GM19324 (cell line): ENCODE measurements at regions not wholly inside any gene's neighbourhood (a gene's known extent, or its start where the extent isn't known, plus 50 kb on each side); places are given as distances from the start of the nearest gene placed in this dataset.
"Not testable (repeated sequence)": the region's sequence is repeated elsewhere in the genome, so short reads cannot be mapped to it uniquely, and the experiment has no call there.

ENCODE experiments used
- ATAC-seq: cut with Tn5 transposase; IDR thresholded peaks from one replicate; pipeline ENCODE4 v1.9.1; 2021; ENCODE audit warnings: mild to moderate bottlenecking, moderate library complexity; ENCODE audit not compliant: unreplicated experiment, low FRiP score

GRCh38 chr11:23789938-23790371 lies 706.9 kb upstream of the LUZP2 start:
- no peak for ATAC-seq

DNA sequence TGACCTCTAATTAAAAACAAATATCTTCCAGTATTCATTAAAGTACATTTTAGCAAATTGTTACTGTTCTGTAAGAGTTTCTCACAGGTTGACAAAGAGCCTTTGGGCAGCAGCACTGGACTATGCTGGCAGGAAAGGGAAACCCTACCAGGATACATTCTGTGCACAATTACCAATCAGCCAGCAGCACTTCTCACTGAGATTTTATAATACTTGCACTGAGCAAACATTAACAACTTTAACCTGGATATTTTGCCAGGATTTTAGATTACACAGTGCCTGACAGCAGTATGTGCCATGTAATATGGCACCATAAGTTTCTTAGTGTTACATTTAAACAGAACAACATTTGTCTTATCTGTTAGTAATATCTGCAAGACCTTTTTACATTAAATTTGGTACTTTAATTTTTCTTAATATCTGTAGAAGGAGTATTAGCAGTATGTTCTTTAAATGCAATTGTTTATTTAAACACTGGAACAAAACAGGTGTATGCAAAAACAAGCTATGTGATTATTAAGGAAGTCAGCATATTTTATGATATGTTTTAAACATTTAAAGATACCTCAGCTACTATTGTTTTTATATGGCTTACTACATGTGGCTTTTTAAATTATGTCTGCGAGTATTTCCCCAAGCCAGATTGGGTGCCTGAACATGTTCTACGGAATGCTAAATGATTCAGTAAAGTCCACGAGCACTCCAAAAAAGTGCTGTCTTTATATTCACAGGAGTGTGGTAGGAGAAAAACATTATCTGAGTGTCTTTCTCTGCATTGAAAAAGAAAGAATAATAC lies 699.0 kb upstream of the LUZP2 start:
- no peak for ATAC-seq

DNA sequence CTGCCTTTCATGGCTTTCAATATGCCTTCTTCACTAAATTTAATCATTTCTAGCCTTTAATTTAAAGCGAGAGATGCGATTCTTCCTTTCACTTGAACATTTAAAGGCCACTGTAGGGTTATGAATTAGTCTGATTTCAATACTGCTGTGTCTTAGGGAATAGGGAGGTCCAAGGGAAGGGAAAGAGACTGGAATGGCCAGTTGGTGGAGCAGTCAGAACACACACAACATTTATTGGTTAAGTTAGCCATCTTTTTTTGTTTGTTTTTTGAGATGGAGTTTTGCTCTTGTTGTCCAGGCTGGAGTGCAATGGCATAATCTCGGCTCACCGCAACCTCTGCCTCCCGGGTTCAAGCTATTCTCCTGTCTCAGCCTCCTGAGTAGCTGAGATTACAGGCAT lies 662.5 kb upstream of the LUZP2 start:
- not testable (repeated sequence) for ATAC-seq

DNA sequence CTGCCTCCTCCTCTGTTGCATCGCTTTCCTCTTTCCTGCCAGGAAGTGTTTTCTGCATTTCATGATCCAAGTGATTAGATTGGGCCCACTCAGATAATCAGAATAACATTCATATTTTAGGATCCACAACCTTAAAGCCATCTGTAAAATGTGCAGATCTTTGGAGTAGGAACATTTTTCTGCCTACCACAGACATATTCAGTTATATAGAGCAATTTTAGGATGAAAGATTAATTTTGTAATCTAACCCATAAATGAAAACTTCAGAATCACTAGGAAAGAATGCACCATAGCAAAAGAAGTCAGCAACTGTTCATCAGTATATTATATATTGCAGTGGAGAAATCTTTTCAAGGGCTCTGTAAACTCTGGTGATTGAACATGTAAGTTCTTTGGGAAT lies 659.9 kb upstream of the LUZP2 start:
- ATAC-seq, result no peak

- ATAC-seq, result no peak
Observed at GRCh38 chr11:23840872-23841271, 656.0 kb upstream of the LUZP2 start.

DNA sequence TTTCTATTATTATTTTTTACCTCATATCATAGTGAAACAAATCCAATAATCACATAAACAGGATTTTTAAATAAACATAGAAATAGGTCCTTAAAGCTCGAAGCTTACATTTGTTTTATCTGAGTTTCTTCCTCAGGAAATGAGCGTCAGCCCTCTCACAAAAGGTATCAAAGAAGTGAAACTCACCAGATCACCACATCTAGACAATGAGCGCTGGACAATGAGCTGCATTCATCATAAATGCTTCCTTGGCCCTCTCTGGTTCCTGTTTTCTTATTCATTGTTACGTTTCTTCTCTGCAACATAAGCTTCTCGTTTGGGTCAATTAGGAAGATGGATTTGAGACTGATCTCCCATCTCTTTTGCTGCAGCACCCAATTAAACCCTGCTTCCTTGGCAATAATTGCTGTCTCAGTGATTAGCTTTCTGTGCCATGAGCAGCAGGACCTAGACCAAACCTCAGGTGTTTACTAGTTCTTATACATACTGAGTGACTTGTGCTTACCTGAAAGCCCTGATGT lies 649.9 kb upstream of the LUZP2 start:
- no peak for ATAC-seq

GRCh38 chr11:23851216-23851615 lies 645.6 kb upstream of the LUZP2 start:
- no peak for ATAC-seq

- ATAC-seq, result no peak
Observed at GRCh38 chr11:23856654-23857053, 640.2 kb upstream of the LUZP2 start.

- no peak for ATAC-seq
Observed at GRCh38 chr11:23859087-23859486, 637.8 kb upstream of the LUZP2 start.

GRCh38 chr11:23861615-23862014 lies 635.2 kb upstream of the LUZP2 start:
- no peak for ATAC-seq

- no peak for ATAC-seq
Observed at GRCh38 chr11:23865341-23865975, 631.4 kb upstream of the LUZP2 start.

DNA sequence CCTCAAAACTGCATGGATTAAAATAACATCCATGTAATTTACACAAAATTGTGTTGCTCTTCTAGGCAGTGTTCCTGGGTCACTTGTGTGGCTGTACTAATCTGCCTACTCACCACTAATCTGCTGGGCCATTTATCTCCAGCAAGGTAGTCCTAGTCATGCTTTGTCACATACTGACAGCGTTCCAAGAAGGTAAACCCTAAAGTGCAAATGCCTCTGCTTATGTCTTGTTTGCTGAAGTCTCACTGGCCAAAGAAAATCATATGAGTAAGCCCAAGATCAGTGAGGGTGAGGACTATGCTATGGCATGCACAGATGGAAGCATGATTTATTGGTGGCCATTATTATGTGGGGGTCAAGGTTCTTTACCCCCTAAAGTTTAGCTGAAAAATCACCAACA lies 630.2 kb upstream of the LUZP2 start:
- ATAC-seq, result no peak

DNA sequence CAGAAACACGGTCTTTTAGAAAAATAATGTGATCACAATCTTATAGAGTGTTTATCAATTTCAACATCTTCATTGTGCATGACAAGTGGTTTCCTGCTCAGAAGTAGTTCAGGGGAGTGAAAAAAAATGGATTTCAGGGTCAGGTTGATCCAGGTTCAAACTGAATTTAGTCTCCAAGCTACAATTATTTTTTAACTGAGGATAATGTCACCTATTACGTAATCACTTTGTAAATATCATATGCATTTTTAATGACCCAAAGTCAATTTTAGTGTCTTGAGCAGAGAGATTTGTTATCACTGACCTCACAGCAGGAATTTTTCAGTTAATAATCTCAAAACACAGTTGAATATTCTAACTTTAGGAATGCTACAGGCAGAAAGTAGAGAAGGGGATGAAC lies 627.2 kb upstream of the LUZP2 start:
- no peak for ATAC-seq

- ATAC-seq, result no peak
Observed at GRCh38 chr11:23873406-23873805, 623.4 kb upstream of the LUZP2 start.

DNA sequence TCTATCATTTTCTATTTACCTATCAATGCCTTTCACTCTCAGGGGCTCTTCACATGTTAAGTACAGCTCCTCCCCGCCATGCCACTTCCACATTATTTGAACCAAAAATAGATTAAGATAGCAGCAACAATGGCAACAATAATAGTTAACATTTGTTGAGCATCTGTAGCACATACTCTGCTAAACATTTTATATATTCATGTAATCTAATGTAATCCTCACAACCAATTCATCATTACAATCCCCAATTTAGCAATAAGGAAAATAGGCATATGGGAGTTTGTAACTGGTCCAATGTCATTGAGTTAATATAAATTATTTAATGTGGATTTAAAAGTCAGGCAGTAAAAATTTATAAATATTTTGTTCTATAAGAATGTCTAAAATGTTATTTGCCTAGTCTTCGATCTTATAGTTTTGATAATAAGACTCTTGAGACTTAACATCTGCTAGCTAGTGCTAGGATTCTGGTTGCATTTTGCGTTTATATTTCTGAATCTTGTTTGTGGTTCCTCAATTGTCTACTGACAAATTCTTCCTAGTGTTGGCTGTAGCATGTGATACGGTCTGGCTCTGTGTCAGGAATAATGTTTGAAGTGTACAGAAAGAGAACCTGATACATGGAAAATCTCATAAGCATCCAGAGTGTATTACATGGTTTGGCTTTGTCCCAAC lies 621.5 kb upstream of the LUZP2 start:
- ATAC-seq, result no peak

DNA sequence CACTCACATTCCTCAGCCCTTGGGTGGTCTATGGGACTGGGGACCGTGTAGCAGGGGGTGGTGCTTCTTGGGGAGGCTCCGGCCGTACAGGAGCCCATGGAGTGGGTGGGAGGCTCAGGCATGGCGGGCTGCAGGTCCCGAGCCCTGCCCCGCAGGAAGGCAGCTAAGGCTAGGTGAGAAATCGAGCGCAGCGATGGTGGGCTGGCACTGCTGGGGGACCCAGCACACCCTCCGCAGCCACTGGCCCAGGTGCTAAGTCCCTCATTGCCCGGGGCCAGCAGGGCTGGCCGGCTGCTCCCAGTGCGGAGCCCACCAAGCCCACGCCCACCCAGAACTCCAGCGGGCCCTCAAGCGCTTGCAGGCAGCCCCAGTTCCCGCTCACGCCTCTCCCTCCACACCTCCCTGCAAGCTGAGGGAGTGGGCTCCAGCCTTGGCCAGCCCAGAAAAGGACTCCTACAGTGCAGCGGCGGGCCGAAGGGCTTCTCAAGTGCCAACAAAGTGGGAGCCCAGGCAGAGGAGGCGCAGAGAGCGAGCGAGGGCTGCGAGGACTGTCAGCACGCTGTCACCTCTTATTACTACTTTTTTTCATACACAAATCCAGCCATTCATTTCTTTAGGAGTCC lies 613.3 kb upstream of the LUZP2 start:
- not testable (repeated sequence) for ATAC-seq

GRCh38 chr11:23884341-23884740 lies 612.5 kb upstream of the LUZP2 start:
- ATAC-seq, result no peak

DNA sequence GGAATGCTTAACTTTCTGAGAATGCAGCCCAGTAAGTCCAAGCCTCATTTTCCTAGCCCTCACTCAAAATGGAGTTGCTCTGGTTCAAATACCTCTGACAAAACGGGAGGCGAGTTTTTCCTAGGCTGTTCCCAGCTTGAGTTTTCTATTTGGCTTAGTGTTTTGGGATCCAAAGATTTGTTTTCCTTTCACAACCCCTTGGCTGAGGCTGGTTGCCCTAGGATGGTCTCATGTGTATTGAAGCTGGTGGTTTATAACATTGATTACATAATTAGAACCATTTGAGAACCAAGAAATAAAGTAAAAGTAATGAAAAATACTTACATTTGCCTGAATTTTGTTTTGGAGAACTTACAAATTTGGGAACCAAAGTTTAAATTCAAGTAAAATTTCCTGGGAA lies 611.1 kb upstream of the LUZP2 start:
- ATAC-seq, result no peak

DNA sequence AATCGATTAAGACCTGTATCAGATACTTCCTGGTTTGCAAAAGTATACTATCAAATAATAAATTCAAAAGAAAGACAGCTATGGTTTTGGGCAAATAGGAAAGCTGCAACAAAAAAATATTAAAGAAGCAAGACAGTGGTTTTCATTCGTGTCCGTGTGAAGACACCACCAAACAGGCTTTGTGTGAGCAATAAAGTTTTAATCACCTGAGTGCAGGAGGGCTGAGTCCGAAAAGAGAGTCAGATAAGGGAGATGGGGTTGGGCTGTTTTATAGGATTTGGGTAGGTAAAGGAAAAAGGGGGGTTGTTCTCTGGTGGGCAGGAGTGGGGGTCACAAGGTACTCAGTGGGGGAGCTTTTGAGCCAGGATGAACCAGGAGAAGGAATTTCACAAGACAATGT lies 609.7 kb upstream of the LUZP2 start:
- ATAC-seq, result not testable (repeated sequence)

GRCh38 chr11:23893126-23893525 lies 603.7 kb upstream of the LUZP2 start:
- no peak for ATAC-seq
